NCI-H1105 (cell line): ENCODE measurements at regions not wholly inside any gene's neighbourhood (a gene's known extent, or its start where the extent isn't known, plus 50 kb on each side); places are given as distances from the start of the nearest gene placed in this dataset.
"Not testable (repeated sequence)": the region's sequence is repeated elsewhere in the genome, so short reads cannot be mapped to it uniquely, and the experiment has no call there.

Experiments
- DNase-seq: peaks from one replicate; lab custom pipeline; 2025; lab: John Stamatoyannopoulos, UW

GRCh38 chr9:90741036-90741435, 60.6 kb upstream of the SYK start:
- no peak for DNase-seq

GRCh38 chr9:90737742-90738141, 63.9 kb upstream of the SYK start:
- DNase-seq, result no peak

- peak; percentile 19 for DNase-seq
These were observed 65.7 kb upstream of the SYK start for GRCh38 chr9:90735952-90736351.

GRCh38 chr9:90734631-90735030, 67.0 kb upstream of the SYK start:
- no peak for DNase-seq

GRCh38 chr9:90729351-90729750, 72.3 kb upstream of the SYK start:
- DNase-seq, result no peak

- no peak for DNase-seq
These were observed 74.1 kb upstream of the SYK start for GRCh38 chr9:90727488-90727887.

GRCh38 chr9:90726215-90726614, 75.4 kb upstream of the SYK start:
- no peak for DNase-seq

GRCh38 chr9:90724880-90725279, 76.7 kb upstream of the SYK start:
- no peak for DNase-seq

GRCh38 chr9:90724112-90724511, 77.5 kb upstream of the SYK start:
- DNase-seq, result no peak

GRCh38 chr9:90722071-90722470, 79.4 kb upstream of the DIRAS2 start:
- no peak for DNase-seq

- DNase-seq, result no peak
These were observed 78.1 kb upstream of the DIRAS2 start for GRCh38 chr9:90720621-90721265.

GRCh38 chr9:90706230-90706629, 63.6 kb upstream of the DIRAS2 start:
- no peak for DNase-seq

- no peak for DNase-seq
These were observed 59.9 kb upstream of the DIRAS2 start for GRCh38 chr9:90702441-90702955.

GRCh38 chr9:90698871-90699440, 56.3 kb upstream of the DIRAS2 start:
- no peak for DNase-seq

- no peak for DNase-seq
These were observed 55.2 kb upstream of the DIRAS2 start for GRCh38 chr9:90697808-90698207.

- DNase-seq, result not testable (repeated sequence)
These were observed 51.6 kb upstream of the DIRAS2 start for GRCh38 chr9:90694187-90694586.
